Panc1 (cell line): ENCODE measurements at regions not wholly inside any gene's neighbourhood (a gene's known extent, or its start where the extent isn't known, plus 50 kb on each side); places are given as distances from the start of the nearest gene placed in this dataset.

Source experiments
- ATAC-seq: fragments of 200-7000 bp; cut with Tn5 transposase; 2 replicates; pipeline ENCODE4 v1.9.1; 2020; ENCODE audit warnings: mild to moderate bottlenecking, moderate library complexity
- BruUV-seq: library from RNA; stranded (reverse); fragments of 400-500 nt; replicated peaks from 2 replicates; lab custom pipeline; 2021; lab: Mats Ljungman, UMichigan
- CTCF ChIA-PET: fragments of 300-600 bp; sonication (Branson Sonifier 250); formaldehyde crosslinking; loops from one replicate; lab custom pipeline; 2022; ENCODE audit warnings: antibody characterized with exemption; lab: Charles Lee
- POLR2A ChIA-PET: fragments of 300-600 bp; sonication (Branson Sonifier 250); formaldehyde crosslinking; loops from one replicate; lab custom pipeline; 2022; ENCODE audit warnings: antibody characterized with exemption; lab: Charles Lee
- DNase-seq: peaks from one replicate; pipeline ENCODE4 v3.0.0-alpha.2; 2010; ENCODE audit warnings: low read depth, low spot score
- H3K27ac ChIP-seq: 2 replicates; pipeline ENCODE4 v1.5.1; 2011; ENCODE audit warnings: mild to moderate bottlenecking, low read length, inconsistent platforms
- H3K27me3 ChIP-seq: fragments of 200-500 bp; sonication (Bioruptor generic); 2 replicates; pipeline ENCODE4 v1.6.0; 2014; ENCODE audit warnings: low read length, inconsistent platforms; ENCODE audit not compliant: control insufficient read depth, insufficient read depth
- H3K36me3 ChIP-seq: fragments of 200-500 bp; sonication (Bioruptor generic); 2 replicates; pipeline ENCODE4 v1.5.1; 2014; ENCODE audit warnings: inconsistent platforms, mild to moderate bottlenecking, low read length, moderate library complexity; ENCODE audit not compliant: control insufficient read depth, insufficient read depth
- H3K4me1 ChIP-seq: 2 replicates; pipeline ENCODE4 v1.5.1; 2011; ENCODE audit warnings: inconsistent platforms, mild to moderate bottlenecking, low read length, moderate library complexity; ENCODE audit not compliant: control insufficient read depth, insufficient read depth
- H3K4me3 ChIP-seq, 2 experiments: 2 replicates each; pipeline ENCODE4 v1.5.1; 2011 to 2012; ENCODE audit warnings: low read depth in 2 of 2, low read length in 2 of 2, mild to moderate bottlenecking in 2 of 2, inconsistent platforms in 1 of 2, moderate library complexity in 1 of 2
- H3K9me3 ChIP-seq: fragments of 200-500 bp; sonication (Bioruptor generic); 2 replicates; pipeline ENCODE4 v1.5.1; 2014; ENCODE audit warnings: low read depth, mild to moderate bottlenecking, inconsistent platforms, low read length, moderate library complexity; ENCODE audit not compliant: control insufficient read depth, insufficient read depth
- CTCF ChIP-seq: fragments of 450-650 bp; IDR thresholded peaks from 2 replicates; pipeline ENCODE4 v1.5.1; 2017; ENCODE audit warnings: mild to moderate bottlenecking
- POLR2AphosphoS5 ChIP-seq: IDR thresholded peaks from 2 replicates; pipeline ENCODE4 v1.6.1; 2012; ENCODE audit warnings: mild to moderate bottlenecking, low read depth, low read length, moderate library complexity
- REST ChIP-seq, 2 experiments: IDR thresholded peaks; 2 replicates each; pipeline ENCODE4 v1.6.1; 2011 to 2012; ENCODE audit warnings: low read depth in 2 of 2, control low read depth in 1 of 2, low read length in 1 of 2, mild to moderate bottlenecking in 1 of 2, moderate library complexity in 1 of 2; ENCODE audit not compliant: insufficient read depth in 1 of 2
- SIN3A ChIP-seq: IDR thresholded peaks from 2 replicates; pipeline ENCODE4 v1.6.1; 2012; ENCODE audit warnings: low read depth, mild to moderate bottlenecking, low read length, moderate library complexity, borderline replicate concordance; ENCODE audit not compliant: insufficient read depth
- TCF7L2 ChIP-seq: IDR thresholded peaks from 2 replicates; pipeline ENCODE4 v1.6.1; 2011; ENCODE audit warnings: mild to moderate bottlenecking, low read depth, low read length, inconsistent platforms
- in situ Hi-C: cut with HindIII; loops from 2 replicates; pipeline ENCODE4 v1.10.0; 2016; ENCODE audit warnings: low sequenced_read_pairs, low pct_unique_long_range_greater_than_20kb
- intact Hi-C: fragments of 100-400 bp; cut with micrococcal nuclease; formaldehyde crosslinking; loops from one replicate; pipeline ENCODE4 v1.10.0; 2022; ENCODE audit not compliant: unreplicated experiment

- Histone ChIP-seq H3K27ac (no peak overlapping the region), H3K4me1 (no peaks in the 10 kb centered on the region), H3K4me3 (no peak overlapping the region), H3K9me3 (no peaks in the 10 kb centered on the region), H3K27me3 (no peaks in the 10 kb centered on the region), H3K36me3 (no peaks in the 10 kb centered on the region)
- no TSS peak for BruUV-seq
- POLR2A ChIA-PET, result no interaction called here
- no peak for TF ChIP-seq CTCF
- TF ChIP-seq REST (IDR thresholded peaks at IDR 0.05; ENCODE audit: insufficient read depth in 1 of 2, low read depth in 2 of 2, low read length in 1 of 2), result no peak
- TF ChIP-seq POLR2AphosphoS5, result no peak
- TF ChIP-seq TCF7L2, result no peak
- no peak for TF ChIP-seq SIN3A
- CTCF ChIA-PET, result no interaction called here
- no peak for DNase-seq
- in situ Hi-C loops, result no loop called here
- ATAC-seq, result no peak
- intact Hi-C loops, result no loop called here
Observed at GRCh38 chr7:10360050-10360449, 613.6 kb upstream of the PHF14 start.

GRCh38 chr7:10401793-10402192 is 571.9 kb upstream of the PHF14 start:
- intact Hi-C loops (no loop called here), in situ Hi-C loops (no loop called here)
- no peak overlapping the region for H3K27ac ChIP-seq
- ChIA-PET CTCF (no interaction called here), POLR2A (no interaction called here)
- ATAC-seq (no peak), DNase-seq (no peak)
- peaks cover 18% of the 10 kb centered on the region for H3K9me3 ChIP-seq
- BruUV-seq, result no TSS peak
- no peaks in the 10 kb centered on the region for H3K27me3 ChIP-seq
- TF ChIP-seq POLR2AphosphoS5 (no peak), CTCF (no peak), TCF7L2 (no peak), SIN3A (no peak), REST (IDR thresholded peaks at IDR 0.05; ENCODE audit: insufficient read depth in 1 of 2, low read depth in 2 of 2, low read length in 1 of 2) (no peak)
- no peak overlapping the region for H3K4me3 ChIP-seq
- H3K4me1 ChIP-seq, result no peaks in the 10 kb centered on the region
- no peaks in the 10 kb centered on the region for H3K36me3 ChIP-seq
